HG03064 (cell line): ENCODE measurements at regions not wholly inside any gene's neighbourhood (a gene's known extent, or its start where the extent isn't known, plus 50 kb on each side); places are given as distances from the start of the nearest gene placed in this dataset.
"Not testable (repeated sequence)": the region's sequence is repeated elsewhere in the genome, so short reads cannot be mapped to it uniquely, and the experiment has no call there.

ENCODE experiments used
- ATAC-seq: cut with Tn5 transposase; IDR thresholded peaks from one replicate; pipeline ENCODE4 v1.9.1; 2021; ENCODE audit warnings: low read depth; ENCODE audit not compliant: unreplicated experiment

DNA sequence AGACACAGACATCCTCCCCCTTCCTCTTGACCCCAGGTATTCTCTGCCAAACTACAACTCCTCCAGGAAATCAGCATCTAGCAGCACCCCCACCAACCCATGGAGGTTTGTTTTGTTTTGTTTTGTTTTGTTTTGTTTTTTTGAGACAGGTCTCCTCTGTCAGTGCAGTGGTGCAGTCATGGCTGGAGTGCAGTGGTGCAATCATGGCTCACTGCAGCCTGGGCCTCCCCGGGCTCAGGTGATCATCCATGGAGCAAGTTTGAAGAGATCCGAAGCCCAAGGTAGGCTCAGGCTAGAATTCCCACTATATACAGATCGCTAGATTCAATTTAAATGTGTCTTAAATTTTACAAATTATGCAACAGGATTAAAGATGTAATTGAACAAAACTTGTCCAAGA, 518.2 kb upstream of the ARID1B start:
- no peak for ATAC-seq

DNA sequence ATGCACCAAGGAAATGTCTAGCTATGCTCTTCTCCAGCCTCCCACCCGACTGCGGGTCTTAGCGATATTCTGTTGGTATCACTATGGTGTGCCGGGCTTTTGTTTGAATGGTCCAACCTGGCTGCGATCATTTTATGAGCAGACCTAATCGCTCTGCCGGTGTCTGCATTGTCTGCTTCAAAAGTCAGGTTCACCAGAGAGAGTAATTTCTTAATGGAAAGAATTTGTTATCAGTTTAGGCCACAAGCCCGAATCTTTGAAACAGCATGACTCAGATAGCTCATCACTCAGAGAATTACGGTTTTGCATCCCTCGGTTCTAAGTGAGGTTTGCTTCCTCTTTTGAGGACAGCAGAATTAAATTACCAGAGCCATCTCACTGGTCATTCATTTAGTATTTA, 521.0 kb upstream of the ARID1B start:
- no peak for ATAC-seq

DNA sequence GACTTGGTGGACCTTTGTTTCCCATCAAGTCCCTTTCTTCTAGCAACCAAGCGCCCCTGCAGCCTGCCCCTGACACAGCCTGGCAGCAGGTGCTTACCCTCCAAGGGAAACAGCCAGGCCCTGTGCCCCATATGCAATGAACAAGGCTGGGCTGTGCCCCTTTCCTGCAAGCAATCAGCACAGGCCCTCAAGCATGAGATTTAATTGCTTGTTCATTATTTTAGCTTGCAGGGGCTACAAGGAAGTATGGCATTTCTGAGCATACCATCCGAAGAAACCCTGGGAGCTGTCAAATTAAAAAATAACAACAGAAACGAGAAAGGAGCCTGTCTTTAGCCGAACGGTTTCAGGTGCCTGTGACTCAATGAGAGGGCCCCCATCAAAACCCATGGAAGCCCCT, 522.9 kb upstream of the ARID1B start:
- no peak for ATAC-seq

DNA sequence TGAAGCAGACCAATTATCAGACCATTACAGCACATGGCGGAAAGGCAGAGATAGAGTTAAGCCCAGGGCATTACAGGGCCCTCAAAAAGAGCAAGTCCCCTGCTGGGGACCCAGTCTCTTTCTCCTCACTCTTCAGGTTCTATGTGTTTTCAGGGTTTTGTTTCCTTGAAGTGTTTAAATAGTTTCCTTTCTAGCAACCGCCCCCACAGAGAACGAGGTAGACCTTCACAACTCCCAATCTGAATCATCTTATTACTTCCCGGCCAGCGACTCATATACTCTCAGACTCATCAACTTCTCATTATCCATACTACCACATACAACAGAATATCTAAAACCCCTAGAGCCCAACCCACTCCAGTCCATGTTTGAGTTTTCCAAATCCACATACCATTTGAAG, 526.6 kb upstream of the ARID1B start:
- ATAC-seq: no peak

DNA sequence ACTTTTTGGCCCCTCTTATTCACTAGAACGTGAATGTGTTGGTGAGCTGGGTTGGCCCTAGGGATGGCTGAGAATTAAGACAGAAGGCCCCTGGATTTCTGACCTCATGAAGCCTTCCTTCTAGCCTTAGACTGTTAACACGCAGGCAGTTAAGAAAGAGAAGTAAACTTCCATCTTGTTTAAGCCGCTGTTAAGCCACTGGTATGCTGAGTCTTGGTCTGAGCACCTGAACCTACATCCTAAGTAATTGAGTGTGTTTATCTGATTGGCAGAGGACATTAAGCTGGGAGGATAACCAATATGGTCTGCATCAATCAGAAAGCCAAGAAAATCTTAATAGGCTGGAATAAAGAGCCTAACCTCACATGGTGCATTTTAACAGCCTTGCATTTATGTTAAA, 535.0 kb upstream of the ARID1B start:
- no peak for ATAC-seq

DNA sequence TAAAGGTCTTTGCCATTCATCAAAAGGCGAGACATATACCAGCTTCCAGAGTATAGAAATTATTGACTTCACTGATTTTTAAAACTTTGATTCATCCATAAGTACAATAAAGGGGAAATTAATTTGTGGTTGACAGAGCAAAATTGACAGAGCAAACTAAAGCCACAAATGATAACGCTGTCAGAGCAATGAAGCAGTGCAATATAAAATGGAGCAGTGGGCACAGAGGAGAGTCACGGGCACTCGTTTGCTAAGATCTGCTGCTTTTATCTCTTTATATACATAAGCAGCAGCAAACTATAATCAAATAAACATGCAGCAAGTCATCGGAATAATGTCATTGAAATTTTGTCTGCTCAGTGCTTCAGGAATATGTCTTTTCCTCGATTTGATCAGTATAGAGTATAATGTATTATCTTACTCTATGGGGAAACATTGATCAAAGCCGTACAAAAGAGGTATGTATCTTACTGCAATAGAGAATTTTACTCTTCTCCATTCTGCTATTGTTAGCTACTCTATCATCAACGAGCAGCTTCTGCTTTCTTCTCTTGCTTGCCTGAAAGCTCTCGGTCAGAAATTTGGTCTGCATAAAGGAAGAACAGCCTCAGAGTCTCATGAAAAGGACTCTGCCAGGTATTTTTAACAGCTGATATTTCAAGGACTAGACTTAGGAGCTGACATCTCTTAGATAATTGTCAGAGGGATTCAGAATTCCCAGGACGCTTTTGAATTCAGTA, 546.0 kb upstream of the ARID1B start:
- no peak for ATAC-seq

DNA sequence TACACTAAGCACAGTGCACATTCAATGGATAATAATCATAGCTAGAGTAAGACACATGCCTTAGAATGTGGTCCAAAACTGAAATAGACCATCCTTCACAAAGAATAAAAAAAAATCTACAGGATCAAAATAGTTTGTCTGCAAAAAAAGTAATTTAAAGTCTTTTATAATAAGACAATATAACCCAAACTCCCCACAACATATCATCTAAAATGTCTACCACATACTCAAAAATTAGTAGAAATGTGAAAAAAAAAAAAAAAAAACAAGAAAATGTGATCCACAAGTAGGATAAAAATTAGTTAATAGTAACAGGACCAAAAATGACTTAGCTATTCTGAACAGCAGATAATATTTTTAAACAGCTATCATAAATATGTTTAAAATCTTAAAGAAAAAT, 557.2 kb upstream of the ARID1B start:
- no peak for ATAC-seq

DNA sequence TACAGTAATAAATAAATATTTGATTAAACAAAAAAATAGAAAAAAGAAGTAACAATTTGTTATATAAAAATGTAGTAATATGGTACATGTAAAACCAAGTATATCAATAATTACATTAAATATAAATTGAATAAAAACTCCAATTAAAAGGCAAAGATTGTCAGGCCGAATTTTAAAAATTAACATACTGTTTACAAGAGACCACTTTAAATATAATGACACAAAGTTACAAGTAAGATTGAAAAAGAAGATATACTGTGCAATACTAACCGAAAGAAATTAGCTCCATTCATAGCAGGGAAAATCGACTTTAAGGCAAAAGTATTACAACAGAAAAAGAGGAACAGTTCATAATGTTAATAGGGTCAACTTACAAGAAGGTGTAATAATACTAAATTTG, 571.5 kb upstream of the ARID1B start:
- ATAC-seq: no peak

DNA sequence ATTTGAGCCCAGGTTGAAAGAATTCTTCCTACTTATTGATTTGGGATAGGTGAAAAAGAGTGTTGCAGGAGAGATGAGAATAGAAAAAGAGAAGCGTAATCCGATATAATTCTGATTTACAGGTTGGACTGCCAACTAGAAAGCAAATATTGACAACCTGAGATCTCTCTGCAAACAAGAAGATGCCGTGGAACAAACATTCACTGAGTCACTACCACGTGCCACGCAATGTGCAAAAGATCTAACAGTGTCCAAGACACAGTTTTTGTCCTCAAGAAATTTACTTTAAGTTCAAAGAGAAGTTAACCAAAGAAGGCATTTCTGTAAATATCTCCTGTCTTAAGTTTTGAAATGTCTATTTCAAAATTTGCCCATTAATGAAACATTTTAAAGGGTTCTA, 578.0 kb upstream of the ARID1B start:
- no peak for ATAC-seq

DNA sequence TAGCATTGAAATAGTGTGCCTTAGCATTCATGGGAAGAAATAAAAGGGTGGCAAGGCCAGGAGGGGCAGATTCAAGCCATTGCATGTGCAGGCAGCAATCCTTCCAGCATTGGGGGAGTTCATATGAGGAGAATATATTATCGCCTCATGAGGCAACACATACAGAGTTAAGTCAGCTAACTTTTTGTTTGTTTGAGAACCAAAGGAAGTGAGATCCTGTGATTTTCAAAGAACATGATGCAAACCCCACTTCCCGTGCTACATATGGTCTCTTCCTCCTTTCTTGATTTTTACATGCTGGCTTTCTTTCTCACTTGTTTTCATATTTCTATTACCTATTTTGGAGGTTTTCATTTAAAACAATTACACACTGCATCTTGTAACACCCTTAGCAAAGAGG, 579.7 kb upstream of the ARID1B start:
- no peak for ATAC-seq

DNA sequence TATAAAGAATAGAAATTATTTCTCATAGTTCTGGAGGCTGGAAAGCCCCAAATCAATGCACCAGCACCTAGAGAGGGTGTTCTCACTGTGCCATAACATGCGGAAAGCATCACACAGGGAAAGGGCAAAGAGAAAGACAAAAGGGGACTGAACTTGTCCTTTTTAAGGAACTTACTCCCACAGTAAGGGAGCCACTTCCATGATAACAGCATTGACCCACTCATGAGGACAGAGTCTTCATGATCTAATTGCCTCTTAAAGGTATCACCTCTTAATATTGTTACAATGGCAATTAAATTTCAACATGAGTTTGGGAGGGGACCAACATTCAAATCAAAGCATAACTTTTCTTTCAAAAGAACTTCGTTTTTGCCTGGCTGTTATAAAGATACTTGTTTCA, 582.2 kb upstream of the ARID1B start:
- ATAC-seq: no peak

DNA sequence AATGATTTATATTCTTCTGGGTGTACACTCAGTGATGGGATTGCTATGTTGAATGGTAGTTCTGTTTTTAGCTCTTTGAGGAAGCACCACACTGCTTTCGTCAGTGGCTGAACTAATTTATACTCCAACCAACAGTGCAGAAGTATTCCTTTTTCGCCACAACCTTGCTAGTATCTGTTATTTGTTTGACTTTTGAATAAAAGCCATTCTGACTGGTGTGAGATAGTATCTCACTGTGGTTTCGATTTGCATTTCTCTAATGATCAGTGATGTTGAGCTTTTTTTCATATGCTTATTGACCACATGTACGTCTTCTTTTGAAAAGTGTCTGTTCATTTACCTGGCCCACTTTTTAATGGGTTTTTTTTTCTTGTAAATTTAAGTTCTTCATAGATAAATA, 583.8 kb upstream of the ARID1B start:
- ATAC-seq: no peak

DNA sequence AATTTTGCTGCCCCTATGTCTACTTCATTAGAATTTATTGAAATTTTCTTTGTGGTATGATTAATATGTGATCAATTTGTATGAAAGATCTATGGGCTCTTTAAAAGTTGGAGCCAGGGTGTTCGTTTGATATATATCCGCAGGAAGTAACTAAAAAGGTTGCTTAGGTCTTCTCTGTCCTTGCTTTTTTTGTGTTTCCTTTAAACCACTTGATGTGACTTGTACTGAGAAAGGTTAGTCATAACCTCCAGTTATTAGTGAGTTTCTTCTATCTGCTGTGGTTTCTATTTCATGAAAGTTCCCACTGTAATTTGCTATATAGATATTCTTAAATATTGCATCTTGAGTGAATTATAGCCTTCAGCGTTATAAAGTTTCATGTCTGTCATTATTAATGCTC, 585.3 kb upstream of the ARID1B start:
- no peak for ATAC-seq

DNA sequence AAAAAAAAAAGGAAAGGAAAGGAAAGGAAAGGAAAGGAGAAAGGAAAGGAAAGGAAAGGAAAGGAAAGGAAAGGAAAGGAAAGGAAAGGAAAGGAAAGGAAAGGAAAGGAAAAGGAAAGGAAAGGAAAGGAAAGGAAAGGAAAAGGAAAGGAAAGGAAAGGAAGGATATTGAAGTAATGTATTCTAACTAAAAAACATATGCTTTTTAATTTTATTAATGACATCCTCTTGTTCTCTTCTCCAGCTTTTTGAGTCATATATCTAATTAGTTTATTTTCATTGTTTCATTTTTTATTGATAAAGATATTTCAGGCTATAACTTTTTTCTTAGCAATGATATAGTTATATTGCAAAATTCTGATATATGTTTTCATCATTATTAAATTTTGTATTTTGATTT, 585.8 kb upstream of the ARID1B start:
- ATAC-seq: not testable (repeated sequence)

DNA sequence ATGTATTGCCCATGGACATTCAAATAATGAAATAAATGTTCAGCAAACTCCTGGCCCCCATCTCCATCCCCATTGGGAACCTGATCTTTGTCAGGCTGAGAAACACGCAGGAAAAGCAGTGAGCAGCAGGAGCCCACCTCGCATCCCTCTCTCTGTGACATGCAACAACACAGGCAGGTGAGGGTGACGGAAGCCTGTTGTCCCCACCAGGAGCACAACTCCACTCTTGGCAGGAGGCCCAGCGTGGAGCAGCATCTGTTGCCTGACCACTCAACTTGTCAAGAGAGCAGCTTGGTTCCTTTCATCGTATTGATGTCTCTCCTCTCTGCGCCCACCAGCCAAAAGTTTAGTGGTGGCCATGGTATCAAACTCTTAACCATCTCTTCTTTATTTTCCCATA, 586.9 kb upstream of the ARID1B start:
- no peak for ATAC-seq

DNA sequence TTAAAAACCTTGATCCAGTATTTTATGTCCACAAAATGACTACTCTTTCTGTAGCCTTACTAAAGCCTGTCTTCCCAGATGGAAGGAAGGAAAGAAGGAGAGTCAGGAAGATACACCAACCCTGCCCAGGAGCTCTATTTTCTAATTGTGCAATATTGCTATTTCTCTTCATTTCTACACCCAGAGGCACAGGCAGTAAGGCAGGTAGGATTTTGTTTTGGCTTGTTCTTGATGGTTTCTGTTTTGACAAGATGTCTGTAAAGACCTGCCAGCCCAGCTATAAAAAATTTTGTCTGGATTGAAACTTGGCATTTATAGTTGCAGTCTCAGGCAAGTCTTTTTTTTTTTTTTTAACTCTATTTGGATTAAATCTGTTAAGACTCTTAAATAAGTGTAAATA, 587.5 kb upstream of the ARID1B start:
- ATAC-seq: no peak

DNA sequence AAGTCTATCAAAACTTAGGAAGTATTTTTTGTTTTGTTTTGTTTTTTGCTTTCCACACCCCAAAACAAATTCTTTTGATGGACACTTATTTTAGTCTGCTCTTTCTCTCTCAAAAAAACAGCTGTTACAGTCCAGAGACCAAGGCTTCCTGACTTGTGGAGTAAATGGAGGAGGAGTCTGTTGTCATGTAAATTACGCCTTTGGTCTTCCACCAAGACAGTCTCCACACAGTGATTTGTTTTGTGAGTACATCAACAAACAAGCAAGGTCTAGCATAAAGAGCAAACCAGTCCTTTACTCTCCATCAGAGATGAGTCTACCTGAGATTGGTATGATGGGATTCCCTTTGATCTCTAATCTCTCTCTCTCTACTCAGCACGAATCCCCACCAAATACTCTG, 588.0 kb upstream of the ARID1B start:
- no peak for ATAC-seq

DNA sequence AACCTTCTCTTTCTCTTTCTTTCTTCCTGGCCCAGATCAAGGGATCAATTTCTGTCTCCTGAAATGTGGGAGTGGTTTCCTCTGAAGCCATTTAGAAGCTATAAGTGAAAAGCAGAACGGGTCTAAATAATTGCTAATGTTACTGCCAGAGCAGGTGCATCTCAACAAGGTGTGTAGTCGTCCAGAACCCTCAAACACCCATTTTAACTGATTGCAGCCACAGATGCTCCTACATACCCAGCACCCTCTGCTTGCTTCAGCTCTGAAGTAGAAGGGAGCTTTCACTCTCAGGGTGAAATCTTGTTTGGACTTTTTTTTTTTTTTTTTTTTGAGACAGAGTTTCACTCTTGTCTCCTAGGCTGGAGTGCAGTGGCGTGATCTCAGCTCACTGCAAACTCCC, 592.1 kb upstream of the ARID1B start:
- ATAC-seq: no peak

DNA sequence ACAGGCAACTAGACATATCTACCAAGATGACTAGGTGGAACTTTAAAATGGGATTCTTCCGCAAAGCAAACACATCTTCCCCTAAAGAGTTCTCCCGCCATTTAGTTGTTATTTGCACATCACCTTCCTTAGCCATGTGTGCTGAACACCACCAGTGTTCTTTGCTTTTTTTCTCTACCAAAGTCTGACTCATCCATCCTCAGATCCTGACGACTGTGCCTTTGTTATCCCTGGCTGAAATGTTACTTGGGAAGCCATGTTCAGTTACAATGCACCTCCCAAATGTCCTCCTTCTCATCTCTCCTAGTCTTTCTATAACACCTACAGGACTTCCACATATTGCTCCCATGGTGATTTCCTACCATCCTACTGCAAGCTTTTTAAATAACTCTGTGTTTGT, 593.5 kb upstream of the ARID1B start:
- ATAC-seq: no peak

DNA sequence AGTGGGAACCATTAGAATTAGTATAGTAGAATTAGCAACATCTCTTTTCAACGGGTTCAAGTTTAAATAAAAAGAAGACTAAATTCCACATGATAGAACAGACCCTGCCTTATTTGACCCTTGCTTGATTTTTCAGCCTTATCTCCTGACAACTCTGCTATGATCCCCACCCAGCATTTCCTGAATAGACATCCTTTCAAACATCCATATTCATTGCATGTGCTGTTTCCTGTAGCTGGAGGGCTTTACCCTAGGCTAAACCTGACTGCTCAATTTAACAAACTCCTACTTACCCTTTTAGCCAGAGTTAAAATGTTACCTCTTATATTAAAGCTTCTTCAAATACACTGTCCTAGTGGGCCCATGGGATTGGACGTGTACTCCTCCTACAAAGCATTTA, 594.8 kb upstream of the ARID1B start:
- no peak for ATAC-seq

DNA sequence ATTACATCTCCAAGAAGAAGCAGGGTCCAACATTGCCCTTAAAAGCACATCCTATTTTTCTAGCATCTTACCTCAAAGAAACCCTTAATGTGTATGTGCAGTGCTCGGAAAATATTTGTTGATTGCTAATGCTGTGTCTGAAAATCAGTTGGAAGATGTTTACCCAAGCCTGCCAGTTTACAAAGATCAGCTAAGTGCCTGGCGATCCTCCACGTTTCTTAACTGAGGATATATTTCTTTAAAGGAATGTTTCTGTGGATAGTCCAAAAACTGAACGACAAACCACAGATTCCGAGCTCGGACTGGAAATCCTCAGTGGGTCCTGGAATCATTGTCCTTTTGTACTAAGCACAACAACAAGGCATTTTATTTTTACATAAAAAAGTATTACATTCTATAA, 595.7 kb upstream of the ARID1B start:
- no peak for ATAC-seq

DNA sequence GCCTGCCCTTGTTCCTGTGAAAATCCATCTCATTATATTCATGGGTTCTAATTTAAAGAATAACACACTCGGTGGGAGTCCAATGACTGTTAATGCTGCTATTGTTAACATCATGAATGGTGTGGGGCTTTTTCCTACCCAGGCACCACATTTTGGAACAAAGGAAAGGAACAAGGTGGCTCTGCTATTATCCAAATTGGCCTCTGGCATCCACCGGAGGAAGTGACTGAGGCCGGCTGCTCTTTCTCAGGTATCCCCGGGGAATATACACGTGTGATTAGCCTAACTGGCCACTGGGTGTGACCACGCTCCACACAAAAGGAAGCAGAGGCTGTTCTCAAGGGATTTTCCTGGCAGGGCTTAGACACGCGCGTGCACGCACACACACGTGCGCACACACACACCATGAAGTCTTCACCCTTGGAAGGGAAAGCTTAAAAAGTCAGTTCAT, 601.2 kb upstream of the ARID1B start:
- no peak for ATAC-seq

DNA sequence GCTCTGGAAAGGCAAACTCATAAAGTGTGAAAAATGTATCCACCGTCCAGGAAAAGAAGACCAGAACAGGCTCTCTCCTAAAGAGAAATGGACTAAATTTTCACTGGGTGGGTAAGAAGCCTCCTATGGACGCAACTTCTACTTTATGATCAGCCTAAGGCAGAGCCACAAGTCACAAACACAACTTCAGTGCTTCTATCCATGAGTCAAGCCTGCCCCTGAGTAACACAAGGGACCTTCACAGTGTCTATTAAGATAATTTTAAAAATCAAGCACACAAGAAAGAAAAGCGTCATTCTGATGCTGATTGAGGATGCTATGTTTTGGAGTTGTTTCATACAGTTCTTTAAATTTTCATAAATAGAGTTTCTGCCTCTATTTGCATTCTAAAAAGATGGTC, 601.7 kb upstream of the ARID1B start:
- ATAC-seq: no peak
